GM19452 (cell line): ENCODE measurements at regions not wholly inside any gene's neighbourhood (a gene's known extent, or its start where the extent isn't known, plus 50 kb on each side); places are given as distances from the start of the nearest gene placed in this dataset.

Experiments
- ATAC-seq: cut with Tn5 transposase; IDR thresholded peaks from one replicate; pipeline ENCODE4 v1.9.1; 2021; ENCODE audit not compliant: unreplicated experiment

GRCh38 chr6:122315842-122316241 is 83.6 kb upstream of the HSF2 start:
- no peak for ATAC-seq

- ATAC-seq: no peak
Observed at GRCh38 chr6:122322824-122323223, 76.6 kb upstream of the HSF2 start.

GRCh38 chr6:122323361-122323760 is 76.1 kb upstream of the HSF2 start:
- ATAC-seq: no peak

GRCh38 chr6:122330315-122330714 is 69.1 kb upstream of the HSF2 start:
- no peak for ATAC-seq

- ATAC-seq: no peak
Observed at GRCh38 chr6:122337645-122338044, 61.8 kb upstream of the HSF2 start.

- no peak for ATAC-seq
Observed at GRCh38 chr6:122339661-122340060, 59.8 kb upstream of the HSF2 start.

- ATAC-seq: no peak
Observed at GRCh38 chr6:122347280-122347679, 52.2 kb upstream of the HSF2 start.

GRCh38 chr6:122347751-122348150 is 51.7 kb upstream of the HSF2 start:
- ATAC-seq: no peak
